H1 (cell line): ENCODE measurements at regions not wholly inside any gene's neighbourhood (a gene's known extent, or its start where the extent isn't known, plus 50 kb on each side); places are given as distances from the start of the nearest gene placed in this dataset.

Experiments
- CTCF ChIA-PET: fragments of 300-600 bp; sonication (Branson Sonifier 250); formaldehyde crosslinking; loops from one replicate; lab custom pipeline; 2021; ENCODE audit not compliant: partially characterized antibody; lab: Charles Lee
- POLR2A ChIA-PET: fragments of 300-600 bp; sonication (Branson Sonifier 250); formaldehyde crosslinking; loops from one replicate; lab custom pipeline; 2021; ENCODE audit warnings: inconsistent platforms; ENCODE audit not compliant: partially characterized antibody; lab: Charles Lee
- DNase-seq, 2 experiments: peaks; one replicate each; pipeline versions ENCODE4 v3.0.0 to v3.0.0-alpha.2; 2010 to 2022; ENCODE audit warnings: low spot score in 2 of 2, low read depth in 1 of 2, mixed read lengths in 1 of 2
- FAIRE-seq: peaks from 2 replicates; lab custom pipeline; 2011; peaks lifted over from hg19 to GRCh38; lab: Jason Lieb, UNC
- H2AFZ ChIP-seq: 2 replicates; pipeline ENCODE4 v1.8.1; 2012; ENCODE audit warnings: low read length, inconsistent platforms
- H2AK5ac ChIP-seq: 2 replicates; pipeline ENCODE4 v1.6.1; 2013; ENCODE audit warnings: low read depth, low read length
- H2BK120ac ChIP-seq: replicated peaks from 2 replicates; pipeline ENCODE3; 2013; ENCODE audit warnings: low read depth, low read length, inconsistent platforms
- H2BK12ac ChIP-seq: 2 replicates; pipeline ENCODE4 v1.6.1; 2013; ENCODE audit warnings: low read depth, low read length
- H2BK15ac ChIP-seq: 2 replicates; pipeline ENCODE4 v1.6.1; 2013; ENCODE audit warnings: low read length
- H2BK20ac ChIP-seq: 2 replicates; pipeline ENCODE4 v1.6.1; 2013; ENCODE audit warnings: low read length
- H2BK5ac ChIP-seq: 2 replicates; pipeline ENCODE4 v1.6.1; 2013; ENCODE audit warnings: low read depth, low read length
- H3K14ac ChIP-seq: 2 replicates; pipeline ENCODE4 v1.6.1; 2013; ENCODE audit warnings: inconsistent platforms; ENCODE audit not compliant: insufficient read length
- H3K18ac ChIP-seq: 2 replicates; pipeline ENCODE4 v1.6.1; 2013; ENCODE audit warnings: low read length; ENCODE audit errors: extremely low read depth
- H3K23ac ChIP-seq: 2 replicates; pipeline ENCODE4 v1.6.1; 2013; ENCODE audit warnings: inconsistent platforms; ENCODE audit not compliant: insufficient read length
- H3K23me2 ChIP-seq: 2 replicates; pipeline ENCODE4 v1.6.1; 2013; ENCODE audit warnings: low read depth, low read length
- H3K27ac ChIP-seq: 2 replicates; pipeline ENCODE4 v1.6.1; 2011; ENCODE audit warnings: low read depth, low read length, inconsistent platforms
- H3K27me3 ChIP-seq, 4 experiments: replicated peaks in 1 of 4; 1 replicate in 1 of 4; 2 replicates in 3 of 4; pipeline versions ENCODE4 v1.6.1 to v1.8.1; 2011 to 2013; ENCODE audit warnings: low read length in 3 of 4, mild to moderate bottlenecking in 3 of 4, inconsistent platforms in 2 of 4, mixed read lengths in 2 of 4, moderate library complexity in 1 of 4; ENCODE audit not compliant: control insufficient read depth in 3 of 4, insufficient read depth in 3 of 4; ENCODE audit errors: extremely low read depth in 1 of 4
- H3K36me3 ChIP-seq, 4 experiments: 2 replicates each; pipeline versions ENCODE4 v1.6.1 to v1.8.1; 2011 to 2013; ENCODE audit warnings: mild to moderate bottlenecking in 4 of 4, low read length in 3 of 4, moderate library complexity in 2 of 4, control low read depth in 1 of 4, inconsistent platforms in 1 of 4; ENCODE audit not compliant: insufficient read depth in 4 of 4, control insufficient read depth in 2 of 4
- H3K4ac ChIP-seq: replicated peaks from 2 replicates; pipeline ENCODE3; 2013; ENCODE audit warnings: low read length, low read depth, mixed read lengths, inconsistent platforms; ENCODE audit not compliant: insufficient read length
- H3K4me1 ChIP-seq, 4 experiments: replicated peaks in 1 of 4; 1 replicate in 1 of 4; 2 replicates in 3 of 4; pipeline versions ENCODE4 v1.6.1 to v1.8.1; 2011 to 2013; ENCODE audit warnings: low read length in 3 of 4, inconsistent platforms in 2 of 4, mixed read lengths in 1 of 4; ENCODE audit not compliant: insufficient read depth in 4 of 4, control insufficient read depth in 3 of 4
- H3K4me2 ChIP-seq, 2 experiments: 2 replicates each; pipeline versions ENCODE4 v1.6.1 to v1.8.1; 2011 to 2013; ENCODE audit warnings: low read depth in 2 of 2, low read length in 2 of 2, control low read depth in 1 of 2, inconsistent platforms in 1 of 2, mild to moderate bottlenecking in 1 of 2; ENCODE audit not compliant: insufficient read depth in 1 of 2
- H3K4me3 ChIP-seq, 4 experiments: fragments of 200-600, 300-600 bp in 1 of 4; sonication (generic), shearing (Covaris generic), sonication (Bioruptor Twin) in 1 of 4; 2 replicates each; pipeline versions ENCODE4 v1.5.1 to v1.8.1; 2011 to 2016; ENCODE audit warnings: low read length in 4 of 4, low read depth in 3 of 4, control low read depth in 2 of 4, inconsistent platforms in 2 of 4, mild to moderate bottlenecking in 2 of 4, mixed read lengths in 1 of 4, moderate library complexity in 1 of 4; ENCODE audit not compliant: insufficient read depth in 2 of 4; ENCODE audit errors: extremely low read depth in 1 of 4
- H3K56ac ChIP-seq: replicated peaks from 2 replicates; pipeline ENCODE3; 2013; ENCODE audit warnings: low read depth, mild to moderate bottlenecking, mixed read lengths, low read length, inconsistent platforms; ENCODE audit not compliant: insufficient read length
- H3K79me1 ChIP-seq: 2 replicates; pipeline ENCODE4 v1.6.1; 2013; ENCODE audit warnings: low read depth, low read length, control low read depth
- H3K79me2 ChIP-seq, 2 experiments: 2 replicates each; pipeline versions ENCODE4 v1.6.1 to v1.8.1; 2012 to 2013; ENCODE audit warnings: low read length in 2 of 2, mild to moderate bottlenecking in 2 of 2, inconsistent platforms in 1 of 2; ENCODE audit not compliant: insufficient read depth in 2 of 2, control insufficient read depth in 1 of 2
- H3K9ac ChIP-seq, 4 experiments: replicated peaks in 1 of 4; 1 replicate in 1 of 4; 2 replicates in 3 of 4; pipeline versions ENCODE4 v1.6.1 to v1.8.1; 2011 to 2013; ENCODE audit warnings: low read depth in 3 of 4, low read length in 3 of 4, control low read depth in 2 of 4, mild to moderate bottlenecking in 2 of 4, moderate library complexity in 2 of 4, inconsistent platforms in 1 of 4; ENCODE audit errors: extremely low read depth in 1 of 4
- H3K9me3 ChIP-seq, 2 experiments: 2 replicates each; pipeline versions ENCODE4 v1.6.1 to v1.8.1; 2012 to 2013; ENCODE audit warnings: mild to moderate bottlenecking in 2 of 2, moderate library complexity in 2 of 2, control low read depth in 1 of 2, inconsistent platforms in 1 of 2, low read depth in 1 of 2, low read length in 1 of 2, mixed read lengths in 1 of 2; ENCODE audit not compliant: insufficient read depth in 2 of 2
- H4K20me1 ChIP-seq, 2 experiments: replicated peaks in 1 of 2; 2 replicates each; pipeline versions ENCODE3 to v1.8.1; 2011 to 2013; ENCODE audit warnings: inconsistent platforms in 2 of 2, low read length in 2 of 2, mild to moderate bottlenecking in 1 of 2; ENCODE audit not compliant: insufficient read depth in 2 of 2, control insufficient read depth in 1 of 2
- H4K5ac ChIP-seq: 2 replicates; pipeline ENCODE4 v1.6.1; 2013; ENCODE audit warnings: low read length, low read depth, mixed read lengths, inconsistent platforms; ENCODE audit not compliant: insufficient read length
- H4K8ac ChIP-seq: 2 replicates; pipeline ENCODE4 v1.8.0; 2013; ENCODE audit warnings: mild to moderate bottlenecking, moderate library complexity, low read length, inconsistent platforms; ENCODE audit not compliant: insufficient read depth; ENCODE audit errors: extremely low read depth
- H4K91ac ChIP-seq: replicated peaks from 2 replicates; pipeline ENCODE3; 2013; ENCODE audit warnings: low read length, mixed read lengths, inconsistent platforms; ENCODE audit not compliant: insufficient read length
- CTCF ChIP-seq, 3 experiments: IDR thresholded peaks; 1 replicate in 2 of 3; 2 replicates in 1 of 3; pipeline versions ENCODE4 v1.5.1 to v1.6.1; 2011; ENCODE audit warnings: low read length in 3 of 3, mild to moderate bottlenecking in 3 of 3, inconsistent platforms in 2 of 3, low read depth in 1 of 3, moderate library complexity in 1 of 3; ENCODE audit not compliant: insufficient read depth in 1 of 3; ENCODE audit errors: control extremely low read depth in 1 of 3
- E2F6 ChIP-seq: IDR thresholded peaks from 2 replicates; pipeline ENCODE4 v1.6.1; 2012; ENCODE audit warnings: inconsistent platforms
- EZH2 ChIP-seq: fragments of 200-600 bp; sonication (generic); IDR thresholded peaks from 2 replicates; pipeline ENCODE4 v1.7.1; 2012; ENCODE audit warnings: low read depth, mild to moderate bottlenecking, moderate library complexity, low read length, inconsistent platforms; ENCODE audit not compliant: severe bottlenecking
- FOSL1 ChIP-seq: IDR thresholded peaks from 2 replicates; pipeline ENCODE4 v1.6.1; 2011; ENCODE audit warnings: mild to moderate bottlenecking, low read depth, low read length, moderate library complexity; ENCODE audit not compliant: insufficient read depth
- HDAC6 ChIP-seq: IDR thresholded peaks from one replicate; pipeline ENCODE4 v1.7.1; 2012; ENCODE audit warnings: low read depth, mild to moderate bottlenecking, inconsistent platforms, low read length, moderate library complexity
- SAP30 ChIP-seq: fragments of 300-600 bp; sonication (generic); IDR thresholded peaks from 2 replicates; pipeline ENCODE4 v1.7.1; 2012; ENCODE audit warnings: low read length, moderate library complexity, mild to moderate bottlenecking, inconsistent platforms; ENCODE audit not compliant: insufficient read depth, insufficient replicate concordance
- SIX5 ChIP-seq: IDR thresholded peaks from 2 replicates; pipeline ENCODE4 v1.6.1; 2011; ENCODE audit warnings: mild to moderate bottlenecking, low read depth, low read length
- SRF ChIP-seq: IDR thresholded peaks from 2 replicates; pipeline ENCODE4 v1.6.1; 2011; ENCODE audit warnings: mild to moderate bottlenecking, low read depth, low read length, moderate library complexity
- TAF1 ChIP-seq: IDR thresholded peaks from 2 replicates; pipeline ENCODE4 v1.6.1; 2011; ENCODE audit warnings: mild to moderate bottlenecking, low read depth, low read length
- WGBS, 2 experiments: shearing (Covaris generic) in 1 of 2; methylation state at CpG; one replicate each; pipeline versions ENCODE4 v1.1.6 to v1.1.7; 2013 to 2015; ENCODE audit warnings: low lambda C conversion rate in 2 of 2, mixed read lengths in 2 of 2, inconsistent platforms in 1 of 2, low coverage in 1 of 2, missing lambda C conversion rate in 1 of 2; ENCODE audit not compliant: insufficient replicate concordance in 2 of 2, insufficient coverage in 1 of 2, insufficient read length in 1 of 2; ENCODE audit errors: extremely low coverage in 1 of 2, missing lambda C conversion rate in 1 of 2; 5-methylcytosine and 5-hydroxymethylcytosine counted together

- Histone ChIP-seq H3K36me3 (no peaks in the 10 kb centered on the region), H2AFZ (0 out of 2 replicates have a peak overlapping the region, but pooled peaks have one; percentile 34), H2BK15ac (0 out of 2 replicates have a peak overlapping the region, but pooled peaks have one; percentile 32), H2BK120ac (no peak overlapping the region), H3K4ac (no peak overlapping the region), H4K91ac (no peak overlapping the region), H4K5ac (no peak overlapping the region), H4K20me1 (no peaks in the 10 kb centered on the region), H2AK5ac (no peak overlapping the region), H2BK20ac (peak overlapping the region; percentile 56; the same call in 1 of the 2 replicates), H3K4me3 (no peak overlapping the region), H3K27ac (no peak overlapping the region), H2BK5ac (no peak overlapping the region), H3K14ac (no peak overlapping the region), H3K4me2 (no peak overlapping the region; a peak in 1 of 4 replicates), H3K27me3 (no peaks in the 10 kb centered on the region), H3K4me1 (peaks cover 0 to 5% (median 2%) of the 10 kb centered on the region in 4 experiments; a peak in 3 of 7 replicates), H2BK12ac (no peak overlapping the region), H3K9me3 (no peaks in the 10 kb centered on the region), H3K9ac (no peak overlapping the region), H4K8ac (no peak overlapping the region), H3K18ac (0 out of 2 replicates have a peak overlapping the region, but pooled peaks have one; percentile 15), H3K79me1 (no peaks in the 10 kb centered on the region), H3K79me2 (no peaks in the 10 kb centered on the region), H3K23ac (no peak overlapping the region), H3K23me2 (no peaks in the 10 kb centered on the region; the same call in 1 of the 2 replicates), H3K56ac (no peak overlapping the region)
- FAIRE-seq (no peak), DNase-seq (no peak)
- ChIA-PET CTCF (interaction anchor here (1.4 kb wide), 1 partner anchor 109 kb away, joined by 4 read pairs; no protein-coding TSS in a partner anchor), POLR2A (no interaction called here)
- 80% methylated on average over 5 of the region's 5 CpGs; no CpG with 5 or more reads in 1 of the 2 experiments for WGBS, 2 experiments
- no peak for TF ChIP-seq SRF
- no peak for TF ChIP-seq SIX5
- no peak for TF ChIP-seq CTCF (IDR thresholded peaks at IDR 0.05; ENCODE audit: control extremely low read depth in 1 of 3, insufficient read depth in 1 of 3, low read depth in 1 of 3, low read length in 3 of 3)
- no peak for TF ChIP-seq TAF1
- no peak for TF ChIP-seq SAP30
- no peak for TF ChIP-seq EZH2
- no peak for TF ChIP-seq E2F6
- no peak for TF ChIP-seq HDAC6
- TF ChIP-seq FOSL1 = no peak
These were observed 262.1 kb upstream of the KLF4 start for GRCh38 chr9:107751567-107752210.
